Fibroblast of the aortic adventitia (primary cell): ENCODE measurements at regions not wholly inside any gene's neighbourhood (a gene's known extent, or its start where the extent isn't known, plus 50 kb on each side); places are given as distances from the start of the nearest gene placed in this dataset.
A peak's percentile ranks its signal among the peaks of the same experiment; 100 is the strongest.

Experiments used
- DNase-seq: peaks from one replicate; pipeline ENCODE4 v3.0.0-alpha.2; 2010; ENCODE audit warnings: low read depth
- H3K4me3 ChIP-seq: 2 replicates; pipeline ENCODE4 v1.5.1; 2011; ENCODE audit warnings: low read depth, mild to moderate bottlenecking, control low read depth, low read length, moderate library complexity
- CTCF ChIP-seq: IDR thresholded peaks from 2 replicates; pipeline ENCODE4 v1.5.1; 2011; ENCODE audit warnings: mild to moderate bottlenecking, low read length, control low read depth, inconsistent platforms; ENCODE audit not compliant: insufficient read depth

DNA sequence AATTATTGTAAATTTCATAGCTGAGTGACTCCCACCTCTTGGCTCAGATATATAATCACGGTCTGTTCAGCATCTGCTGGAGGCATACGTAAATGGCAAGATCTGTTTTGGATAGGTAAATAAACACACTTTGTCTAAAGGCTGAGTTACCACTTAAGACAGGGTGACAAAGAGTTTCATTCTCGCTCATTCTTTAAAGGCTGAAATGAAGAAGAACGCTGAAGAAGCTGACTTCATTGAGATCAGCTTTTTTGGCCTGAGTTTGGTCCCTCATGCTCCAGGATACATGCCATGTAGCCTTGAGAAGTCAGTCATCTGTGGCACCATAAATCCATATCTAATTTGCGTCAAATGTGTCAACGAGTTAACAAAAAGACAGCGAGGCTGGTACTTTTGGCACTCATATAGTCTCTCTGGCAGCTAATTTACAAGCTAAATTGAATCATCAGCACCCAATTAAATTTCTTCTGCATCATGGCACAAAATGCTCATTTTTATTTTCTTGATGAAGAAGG is 309.9 kb downstream of the GPAM start:
- TF ChIP-seq CTCF, result no peak
- DNase-seq, result no peak
- no peak overlapping the region for H3K4me3 ChIP-seq

DNA sequence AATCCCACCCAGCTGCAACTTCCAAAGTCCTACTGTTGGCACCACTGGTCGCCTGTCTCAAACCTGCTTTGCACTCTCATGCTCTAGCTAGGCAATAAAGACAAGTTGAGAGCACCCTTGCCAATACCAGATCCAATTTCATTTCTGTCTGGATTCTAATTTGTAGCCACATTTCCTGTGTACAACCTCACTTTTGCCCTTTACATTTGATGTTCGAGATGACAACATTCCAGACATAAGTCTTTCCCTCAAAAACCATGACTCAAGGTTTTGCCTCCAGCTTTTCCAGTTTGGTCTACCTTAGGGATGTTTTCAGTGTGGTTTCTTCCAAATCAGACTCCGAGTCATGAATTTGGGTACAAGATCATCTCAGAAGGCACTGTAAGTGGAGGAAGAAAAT is 309.0 kb downstream of the GPAM start:
- no peak for TF ChIP-seq CTCF
- H3K4me3 ChIP-seq, result no peak overlapping the region
- peak; percentile 2 for DNase-seq

DNA sequence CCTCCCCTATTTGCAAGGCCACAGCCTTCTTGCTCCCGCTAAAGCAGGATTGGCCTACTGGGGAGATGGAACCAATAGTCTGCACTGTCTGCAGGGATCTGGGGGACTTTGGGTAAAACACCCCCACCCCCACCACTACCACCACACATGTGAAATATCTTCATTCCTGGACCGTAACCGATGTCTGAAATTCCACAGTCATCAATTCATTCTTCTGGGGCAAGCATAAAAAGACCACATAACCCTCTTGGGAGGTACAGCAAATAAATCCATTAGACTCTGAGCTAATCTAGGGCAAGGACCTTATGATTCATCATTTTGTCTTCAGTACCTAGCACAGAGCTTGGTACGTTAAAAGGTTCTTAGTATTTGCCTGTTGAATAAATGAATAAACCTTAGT is 307.8 kb downstream of the GPAM start:
- H3K4me3 ChIP-seq, result no peak overlapping the region
- TF ChIP-seq CTCF, result no peak
- DNase-seq, result peak; percentile 14

- no peak overlapping the region for H3K4me3 ChIP-seq
- TF ChIP-seq CTCF, result no peak
- DNase-seq, result no peak
Measured at GRCh38 chr10:111877258-111877657, 306.3 kb downstream of the GPAM start.

DNA sequence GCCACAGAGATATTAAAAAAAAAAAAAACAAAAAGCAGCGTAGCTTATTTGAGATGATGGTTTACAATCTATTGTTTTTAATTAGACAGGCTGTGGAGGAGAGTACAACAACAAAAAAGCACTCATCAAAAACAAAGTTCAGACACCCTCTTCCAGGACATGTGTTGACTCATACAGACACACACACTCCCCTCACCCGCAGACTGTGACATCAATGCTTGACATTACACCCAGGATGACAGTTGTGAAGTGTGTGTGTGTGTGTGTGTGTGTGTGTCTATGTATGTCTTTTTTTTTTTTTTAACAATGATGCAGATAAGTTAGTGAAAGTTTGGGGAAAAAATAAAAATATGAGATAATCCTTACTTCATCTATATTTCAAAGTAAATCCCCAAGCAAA is 303.6 kb downstream of the GPAM start:
- TF ChIP-seq CTCF, result no peak
- no peak for DNase-seq
- H3K4me3 ChIP-seq, result no peak overlapping the region

GRCh38 chr10:111885046-111885445 is 298.5 kb downstream of the GPAM start:
- no peak overlapping the region for H3K4me3 ChIP-seq
- no peak for DNase-seq
- no peak for TF ChIP-seq CTCF

- no peak for DNase-seq
- no peak overlapping the region for H3K4me3 ChIP-seq
- TF ChIP-seq CTCF, result no peak
Measured at GRCh38 chr10:111885919-111886318, 297.6 kb downstream of the GPAM start.
